ENCODE measurements at regions not wholly inside any gene's neighbourhood (a gene's known extent, or its start where the extent isn't known, plus 50 kb on each side); places are given as distances from the start of the nearest gene placed in this dataset.
A peak's percentile ranks its signal among the peaks of the same experiment; 100 is the strongest.
"Not testable (repeated sequence)": the region's sequence is repeated elsewhere in the genome, so short reads cannot be mapped to it uniquely, and the experiment has no call there.

- no peak overlapping the region for H3K4ac ChIP-seq (ENCODE audit: low read length)
- H3K27ac ChIP-seq (replicated peaks; ENCODE audit: low read length) = no peak overlapping the region
- WGBS, 2 donors (ENCODE audit: extremely low coverage in 2 of 2, insufficient read length in 2 of 2, insufficient replicate concordance in 1 of 2) = no CpG with 5 or more reads among the region's 2 CpGs
- H3K4me1 ChIP-seq (ENCODE audit: control insufficient read depth in 2 of 2, insufficient read depth in 1 of 2, low read depth in 1 of 2, low read length in 2 of 2) = no peaks in the 10 kb centered on the region
- no peak overlapping the region for H3K4me2 ChIP-seq (ENCODE audit: insufficient read depth, low read length, poor library complexity, severe bottlenecking)
- H3K79me1 ChIP-seq (ENCODE audit: low read depth, low read length) = no peaks in the 10 kb centered on the region
- H3K9me3 ChIP-seq (replicated peaks in 1 of 2; ENCODE audit: control insufficient read depth in 2 of 2, insufficient read depth in 1 of 2, low read depth in 1 of 2, low read length in 2 of 2) = peaks cover 1 to 3% of the 10 kb centered on the region in 2 donors
- no peak overlapping the region for H3K18ac ChIP-seq (ENCODE audit: low read length)
- no peak overlapping the region for H3K9ac ChIP-seq (ENCODE audit: low read depth, low read length, poor library complexity)
- DNase-seq (ENCODE audit: low spot score) = no peak
- H3K27me3 ChIP-seq (ENCODE audit: control insufficient read depth in 3 of 3, insufficient read depth in 3 of 3, low read depth in 1 of 3, low read length in 3 of 3) = no peaks in the 10 kb centered on the region
- no peak overlapping the region for H2BK120ac ChIP-seq (ENCODE audit: low read depth, low read length)
- H4K8ac ChIP-seq (ENCODE audit: low read depth, low read length) = no peak overlapping the region
- H3K36me3 ChIP-seq (replicated peaks in 1 of 2; ENCODE audit: control insufficient read depth in 2 of 2, insufficient read depth in 2 of 2, low read length in 2 of 2) = no peaks in the 10 kb centered on the region
- H2BK5ac ChIP-seq (ENCODE audit: low read length) = no peak overlapping the region
- H3K14ac ChIP-seq (ENCODE audit: low read length) = no peak overlapping the region
- no peak overlapping the region for H2BK12ac ChIP-seq (ENCODE audit: low read length)
- no peak overlapping the region for H3K23ac ChIP-seq (ENCODE audit: low read depth, low read length, poor library complexity)
- H3K4me3 ChIP-seq (ENCODE audit: low read length in 2 of 2) = no peak overlapping the region
- H2BK15ac ChIP-seq (ENCODE audit: low read length) = no peak overlapping the region
- H2AFZ ChIP-seq (ENCODE audit: low read length) = peak overlapping the region; percentile 12
- no peak overlapping the region for H2AK5ac ChIP-seq (ENCODE audit: low read depth, low read length)
- no peak overlapping the region for H4K91ac ChIP-seq (ENCODE audit: low read depth, low read length, poor library complexity)
Measured at GRCh38 chr2:116804901-116805300, 1009.6 kb upstream of the DDX18 start.

GRCh38 chr2:116806505-116806904 lies 1008.0 kb upstream of the DDX18 start:
- H4K8ac ChIP-seq (ENCODE audit: low read depth, low read length); H3K18ac ChIP-seq (ENCODE audit: low read length): not testable (repeated sequence)

DNA sequence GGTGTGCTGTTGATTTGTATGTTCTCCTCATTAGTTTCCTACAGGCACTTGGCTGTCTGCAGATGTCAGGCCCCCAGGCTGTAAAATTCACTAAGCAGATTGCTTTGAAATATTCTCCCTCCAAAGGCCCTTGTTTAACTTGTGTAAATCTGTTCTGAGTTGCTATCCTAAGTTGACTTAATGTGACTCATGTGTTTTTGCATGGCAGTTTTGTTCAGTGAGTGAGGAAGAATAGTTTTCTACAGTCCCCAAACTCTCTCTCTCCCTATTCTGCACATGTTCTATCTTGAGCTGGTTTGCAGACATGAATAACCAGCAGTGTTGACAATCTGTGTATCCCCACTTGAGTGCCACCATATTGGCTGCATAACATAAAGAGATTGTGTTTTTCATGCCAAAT lies 1005.4 kb upstream of the DDX18 start:
- Histone ChIP-seq H3K14ac (ENCODE audit: low read length) (no peak overlapping the region), H3K4me3 (ENCODE audit: low read length in 2 of 2) (no peak overlapping the region), H3K36me3 (replicated peaks in 1 of 2; ENCODE audit: control insufficient read depth in 2 of 2, insufficient read depth in 2 of 2, low read length in 2 of 2) (no peaks in the 10 kb centered on the region), H3K4ac (ENCODE audit: low read length) (no peak overlapping the region), H4K91ac (ENCODE audit: low read depth, low read length, poor library complexity) (no peak overlapping the region), H4K8ac (ENCODE audit: low read depth, low read length) (no peak overlapping the region), H3K4me2 (ENCODE audit: insufficient read depth, low read length, poor library complexity, severe bottlenecking) (no peak overlapping the region), H3K79me1 (ENCODE audit: low read depth, low read length) (no peaks in the 10 kb centered on the region), H2AK5ac (ENCODE audit: low read depth, low read length) (no peak overlapping the region), H3K27ac (replicated peaks; ENCODE audit: low read length) (no peak overlapping the region), H3K23ac (ENCODE audit: low read depth, low read length, poor library complexity) (no peak overlapping the region), H3K4me1 (ENCODE audit: control insufficient read depth in 2 of 2, insufficient read depth in 1 of 2, low read depth in 1 of 2, low read length in 2 of 2) (peaks cover 0 to 2% of the 10 kb centered on the region in 2 donors), H2AFZ (ENCODE audit: low read length) (no peak overlapping the region), H3K9ac (ENCODE audit: low read depth, low read length, poor library complexity) (no peak overlapping the region), H3K27me3 (ENCODE audit: control insufficient read depth in 3 of 3, insufficient read depth in 3 of 3, low read depth in 1 of 3, low read length in 3 of 3) (no peaks in the 10 kb centered on the region), H3K18ac (ENCODE audit: low read length) (no peak overlapping the region), H2BK12ac (ENCODE audit: low read length) (no peak overlapping the region), H3K9me3 (replicated peaks in 1 of 2; ENCODE audit: control insufficient read depth in 2 of 2, insufficient read depth in 1 of 2, low read depth in 1 of 2, low read length in 2 of 2) (no peaks in the 10 kb centered on the region), H2BK120ac (ENCODE audit: low read depth, low read length) (no peak overlapping the region), H2BK15ac (ENCODE audit: low read length) (no peak overlapping the region), H2BK5ac (ENCODE audit: low read length) (no peak overlapping the region)
- DNase-seq (ENCODE audit: low spot score) = no peak

More at GRCh38 chr2:116806505-116806904, 1008.0 kb upstream of the DDX18 start:
- H3K4me1 ChIP-seq (ENCODE audit: control insufficient read depth in 2 of 2, insufficient read depth in 1 of 2, low read depth in 1 of 2, low read length in 2 of 2); H3K27ac ChIP-seq (replicated peaks; ENCODE audit: low read length); H2BK12ac ChIP-seq (ENCODE audit: low read length); DNase-seq (ENCODE audit: low spot score); H2BK15ac ChIP-seq (ENCODE audit: low read length); H3K14ac ChIP-seq (ENCODE audit: low read length); H3K79me1 ChIP-seq (ENCODE audit: low read depth, low read length); H2AK5ac ChIP-seq (ENCODE audit: low read depth, low read length); H3K36me3 ChIP-seq (replicated peaks in 1 of 2; ENCODE audit: control insufficient read depth in 2 of 2, insufficient read depth in 2 of 2, low read length in 2 of 2); H3K4ac ChIP-seq (ENCODE audit: low read length); H3K9ac ChIP-seq (ENCODE audit: low read depth, low read length, poor library complexity); H2BK5ac ChIP-seq (ENCODE audit: low read length); H2BK120ac ChIP-seq (ENCODE audit: low read depth, low read length); H4K91ac ChIP-seq (ENCODE audit: low read depth, low read length, poor library complexity); H3K9me3 ChIP-seq (replicated peaks in 1 of 2; ENCODE audit: control insufficient read depth in 2 of 2, insufficient read depth in 1 of 2, low read depth in 1 of 2, low read length in 2 of 2); H2AFZ ChIP-seq (ENCODE audit: low read length); H3K4me2 ChIP-seq (ENCODE audit: insufficient read depth, low read length, poor library complexity, severe bottlenecking); H3K23ac ChIP-seq (ENCODE audit: low read depth, low read length, poor library complexity); H3K27me3 ChIP-seq (ENCODE audit: control insufficient read depth in 3 of 3, insufficient read depth in 3 of 3, low read depth in 1 of 3, low read length in 3 of 3); H3K4me3 ChIP-seq (ENCODE audit: low read length in 2 of 2): not testable (repeated sequence)
- WGBS, 2 donors (ENCODE audit: extremely low coverage in 2 of 2, insufficient read length in 2 of 2, insufficient replicate concordance in 1 of 2) = no CpG with 5 or more reads among the region's 4 CpGs

GRCh38 chr2:116810071-116810470 lies 1004.4 kb upstream of the DDX18 start:
- Histone ChIP-seq H3K23ac (ENCODE audit: low read depth, low read length, poor library complexity) (no peak overlapping the region), H2BK5ac (ENCODE audit: low read length) (no peak overlapping the region), H3K4me3 (ENCODE audit: low read length in 2 of 2) (no peak overlapping the region), H3K4me2 (ENCODE audit: insufficient read depth, low read length, poor library complexity, severe bottlenecking) (no peak overlapping the region), H3K9ac (ENCODE audit: low read depth, low read length, poor library complexity) (no peak overlapping the region), H2AFZ (ENCODE audit: low read length) (no peak overlapping the region), H3K36me3 (replicated peaks in 1 of 2; ENCODE audit: control insufficient read depth in 2 of 2, insufficient read depth in 2 of 2, low read length in 2 of 2) (no peaks in the 10 kb centered on the region), H3K27ac (replicated peaks; ENCODE audit: low read length) (no peak overlapping the region), H2AK5ac (ENCODE audit: low read depth, low read length) (no peak overlapping the region), H3K79me1 (ENCODE audit: low read depth, low read length) (no peaks in the 10 kb centered on the region), H4K8ac (ENCODE audit: low read depth, low read length) (no peak overlapping the region), H3K4me1 (ENCODE audit: control insufficient read depth in 2 of 2, insufficient read depth in 1 of 2, low read depth in 1 of 2, low read length in 2 of 2) (peaks cover 0 to 2% of the 10 kb centered on the region in 2 donors), H3K27me3 (ENCODE audit: control insufficient read depth in 3 of 3, insufficient read depth in 3 of 3, low read depth in 1 of 3, low read length in 3 of 3) (no peaks in the 10 kb centered on the region), H2BK15ac (ENCODE audit: low read length) (no peak overlapping the region), H3K9me3 (replicated peaks in 1 of 2; ENCODE audit: control insufficient read depth in 2 of 2, insufficient read depth in 1 of 2, low read depth in 1 of 2, low read length in 2 of 2) (no peaks in the 10 kb centered on the region), H2BK12ac (ENCODE audit: low read length) (no peak overlapping the region), H3K4ac (ENCODE audit: low read length) (no peak overlapping the region), H4K91ac (ENCODE audit: low read depth, low read length, poor library complexity) (no peak overlapping the region), H3K14ac (ENCODE audit: low read length) (no peak overlapping the region), H2BK120ac (ENCODE audit: low read depth, low read length) (no peak overlapping the region), H3K18ac (ENCODE audit: low read length) (no peak overlapping the region)
- no peak for DNase-seq (ENCODE audit: low spot score)
- WGBS, 2 donors (ENCODE audit: extremely low coverage in 2 of 2, insufficient read length in 2 of 2, insufficient replicate concordance in 1 of 2) = no CpG with 5 or more reads among the region's 4 CpGs

All from neuronal stem cell (in vitro differentiated cells).